K562 (cell line): ENCODE measurements at regions not wholly inside any gene's neighbourhood (a gene's known extent, or its start where the extent isn't known, plus 50 kb on each side); places are given as distances from the start of the nearest gene placed in this dataset.

Experiments used
- ATAC-seq: fragments of 200-7000 bp; cut with Tn5 transposase; 3 replicates; pipeline ENCODE4 v1.9.1; 2020; ENCODE audit warnings: moderate library complexity
- BruUV-seq: library from RNA; stranded (reverse); fragments of 400-500 nt; replicated peaks from 2 replicates; lab custom pipeline; 2021; lab: Mats Ljungman, UMichigan
- CTCF ChIA-PET: fragments of 300-600 bp; formaldehyde crosslinking; extraction: SDS; loops from one replicate; lab custom pipeline; 2021; ENCODE audit warnings: low intra/inter-chr PET ratio; lab: Yijun Ruan, JAX
- POLR2A ChIA-PET: fragments of 300-600, 350-650 bp; sonication (Branson Sonifier 250); formaldehyde crosslinking; extraction: SDS; loops from one replicate; lab custom pipeline; 2021; ENCODE audit warnings: antibody characterized with exemption, inconsistent platforms; lab: Yijun Ruan, JAX
- DNase-seq, 4 experiments: peaks; one replicate each; pipeline versions ENCODE4 v3.0.0 to v3.0.0-alpha.2; 2011 to 2018; ENCODE audit warnings: low spot score in 3 of 4, mixed read lengths in 3 of 4; ENCODE audit errors: extremely low read depth in 1 of 4
- FAIRE-seq: peaks from 2 replicates; lab custom pipeline; 2011; peaks lifted over from hg19 to GRCh38; lab: Jason Lieb, UNC
- H2AFZ ChIP-seq: 2 replicates; pipeline ENCODE4 v1.6.0; 2011; ENCODE audit warnings: low read depth, low read length, control low read depth, inconsistent platforms
- H3K27ac ChIP-seq: fragments of 200-600 bp; 3 replicates; pipeline ENCODE4 v1.8.0; 2011; ENCODE audit warnings: low read depth, mild to moderate bottlenecking, control low read depth, inconsistent platforms, low read length, moderate library complexity, mixed read lengths; ENCODE audit errors: extremely low read depth
- H3K27me3 ChIP-seq, 2 experiments: fragments of 300-600 bp in 1 of 2; 2 replicates in 1 of 2; 3 replicates in 1 of 2; pipeline versions ENCODE4 v1.6.0 to v1.8.0; 2011; ENCODE audit warnings: inconsistent platforms in 2 of 2, low read length in 2 of 2, mild to moderate bottlenecking in 1 of 2, mixed read lengths in 1 of 2, moderate library complexity in 1 of 2; ENCODE audit not compliant: control insufficient read depth in 2 of 2, insufficient read depth in 2 of 2
- H3K36me3 ChIP-seq: fragments of 300-600 bp; 3 replicates; pipeline ENCODE4 v1.8.0; 2011; ENCODE audit warnings: mild to moderate bottlenecking, low read length, inconsistent platforms; ENCODE audit not compliant: control insufficient read depth, insufficient read depth
- H3K4me1 ChIP-seq, 2 experiments: fragments of 200-600 bp in 1 of 2; replicated peaks in 1 of 2; 2 replicates in 1 of 2; 3 replicates in 1 of 2; pipeline versions ENCODE4 v1.5.1 to v1.8.0; 2011; ENCODE audit warnings: inconsistent platforms in 2 of 2, low read length in 2 of 2, mild to moderate bottlenecking in 1 of 2, mixed read lengths in 1 of 2, moderate library complexity in 1 of 2; ENCODE audit not compliant: control insufficient read depth in 2 of 2, insufficient read depth in 2 of 2
- H3K4me2 ChIP-seq: 2 replicates; pipeline ENCODE4 v1.6.1; 2011; ENCODE audit warnings: low read length, control low read depth, inconsistent platforms, mixed read lengths; ENCODE audit not compliant: insufficient read depth
- H3K4me3 ChIP-seq: fragments of 200-600 bp; sonication (generic), shearing (Covaris generic); 2 replicates; pipeline ENCODE4 v1.5.1; 2016; ENCODE audit warnings: control low read depth, inconsistent platforms
- H3K79me2 ChIP-seq: fragments of 200-600 bp; 3 replicates; pipeline ENCODE4 v1.8.0; 2011; ENCODE audit warnings: low read length, inconsistent platforms; ENCODE audit not compliant: control insufficient read depth, insufficient read depth
- H3K9ac ChIP-seq, 2 experiments: 2 replicates each; pipeline versions ENCODE4 v1.6.0 to v1.6.1; 2011; ENCODE audit warnings: low read depth in 2 of 2, low read length in 2 of 2, control low read depth in 1 of 2, inconsistent platforms in 1 of 2, mild to moderate bottlenecking in 1 of 2, mixed read lengths in 1 of 2; ENCODE audit not compliant: insufficient read depth in 1 of 2
- H3K9me1 ChIP-seq: one replicate; pipeline ENCODE4 v1.6.0; 2011; ENCODE audit warnings: inconsistent platforms, mild to moderate bottlenecking, low read length, moderate library complexity; ENCODE audit not compliant: control insufficient read depth, insufficient read depth
- H3K9me3 ChIP-seq: replicated peaks from 2 replicates; pipeline ENCODE4 v1.5.1; 2011; ENCODE audit warnings: low read depth, low read length, inconsistent platforms; ENCODE audit not compliant: control insufficient read depth, insufficient read depth
- H4K20me1 ChIP-seq: replicated peaks from 2 replicates; pipeline ENCODE4 v1.6.1; 2011; ENCODE audit warnings: low read length, inconsistent platforms, mixed read lengths; ENCODE audit not compliant: control insufficient read depth, insufficient read depth
- CREM ChIP-seq: IDR thresholded peaks from 2 replicates; pipeline ENCODE4 v1.6.1; 2014; ENCODE audit warnings: antibody characterized with exemption, low read depth
- EP300 ChIP-seq: IDR thresholded peaks from 2 replicates; pipeline ENCODE4 v1.6.1; 2012; ENCODE audit warnings: low read length, improper control_type of control experiment
- NFIC ChIP-seq: fragments of 450-650 bp; IDR thresholded peaks from 2 replicates; pipeline ENCODE4 v1.6.1; 2017; ENCODE audit warnings: mild to moderate bottlenecking, inconsistent platforms
- NR2C2 ChIP-seq, 2 experiments: fragments of 200-800 bp in 1 of 2; sonication (Bioruptor generic) in 1 of 2; sonication (generic) in 1 of 2; formaldehyde crosslinking in 1 of 2; IDR thresholded peaks; 2 replicates each; pipeline versions ENCODE4 v1.6.1 to v1.8.0; 2016 to 2022; ENCODE audit warnings: mild to moderate bottlenecking in 1 of 2, missing compliant biosample characterization in 1 of 2, missing genetic modification characterization in 1 of 2, missing genetic modification reagents in 1 of 2
- STAT5A ChIP-seq: IDR thresholded peaks from 2 replicates; pipeline ENCODE4 v1.6.1; 2012; ENCODE audit warnings: low read length, inconsistent platforms, borderline replicate concordance
- ZNF280A ChIP-seq: fragments of 450-650 bp; IDR thresholded peaks from 2 replicates; pipeline ENCODE4 v1.6.1; 2018; ENCODE audit warnings: mild to moderate bottlenecking, low read depth; ENCODE audit not compliant: partially characterized antibody
- ZNF318 ChIP-seq, 2 experiments: fragments of 450-650 bp; IDR thresholded peaks; 2 replicates each; pipeline ENCODE4 v1.6.1; 2016; ENCODE audit warnings: mild to moderate bottlenecking in 2 of 2, borderline replicate concordance in 1 of 2, low read depth in 1 of 2, moderate library complexity in 1 of 2
- WGBS: fragments of 100-300 bp; shearing (Covaris generic); methylation state at CpG from one replicate; pipeline ENCODE4 v1.1.6; 2016; ENCODE audit warnings: low coverage, mixed read lengths; ENCODE audit not compliant: insufficient coverage; ENCODE audit errors: missing lambda C conversion rate; 5-methylcytosine and 5-hydroxymethylcytosine counted together
- in situ Hi-C: fragments of 300-500 bp; cut with MboI; formaldehyde crosslinking; loops from 4 replicates; pipeline ENCODE4 v1.15.0; 2018; ENCODE audit warnings: inconsistent platforms, mixed read lengths
- intact Hi-C: fragments of 100-400 bp; cut with micrococcal nuclease; formaldehyde crosslinking; loops from 2 replicates; pipeline ENCODE4 v1.14.2; 2022

GRCh38 chr4:27078934-27079455 is 218.4 kb downstream of the STIM2 start (continued):
- TF ChIP-seq ZNF280A = no peak
- no peak for TF ChIP-seq STAT5A
- no peak for TF ChIP-seq NFIC
- TF ChIP-seq EP300 = no peak

GRCh38 chr4:27081675-27082586 is 221.3 kb downstream of the STIM2 start:
- BruUV-seq = no TSS peak
- FAIRE-seq (no peak), DNase-seq (no peak), ATAC-seq (no peak)
- Histone ChIP-seq H3K36me3 (no peaks in the 10 kb centered on the region), H3K27ac (no peak overlapping the region), H3K27me3 (no peaks in the 10 kb centered on the region), H3K4me1 (peaks cover 3 to 9% of the 10 kb centered on the region in 2 experiments; a peak in 3 of 5 replicates), H3K9me1 (no peaks in the 10 kb centered on the region), H3K4me2 (no peak overlapping the region), H3K9ac (no peak overlapping the region), H2AFZ (no peak overlapping the region), H4K20me1 (no peaks in the 10 kb centered on the region), H3K79me2 (no peaks in the 10 kb centered on the region), H3K9me3 (no peaks in the 10 kb centered on the region), H3K4me3 (no peak overlapping the region)
- 1% methylated on average over 6 of the region's 6 CpGs for WGBS
- POLR2A ChIA-PET = interaction anchor here (0.6 kb wide), 1 partner anchor 478 kb away, joined by 3 read pairs; no protein-coding TSS in a partner anchor
- CTCF ChIA-PET = no interaction called here
- in situ Hi-C loops (no loop called here), intact Hi-C loops (no loop called here)
- no peak for TF ChIP-seq ZNF318 (IDR thresholded peaks at IDR 0.05; ENCODE audit: borderline replicate concordance in 1 of 2, low read depth in 1 of 2)
- TF ChIP-seq CREM = no peak
- no peak for TF ChIP-seq NR2C2 (CRISPR knock-in tag; IDR thresholded peaks at IDR 0.05)
- no peak for TF ChIP-seq NR2C2 (tag; IDR thresholded peaks at IDR 0.05)
